Mesenchymal stem cell (in vitro differentiated cells and primary cell): ENCODE measurements at regions not wholly inside any gene's neighbourhood (a gene's known extent, or its start where the extent isn't known, plus 50 kb on each side); places are given as distances from the start of the nearest gene placed in this dataset.
A peak's percentile ranks its signal among the peaks of the same experiment; 100 is the strongest.
"Not testable (repeated sequence)": the region's sequence is repeated elsewhere in the genome, so short reads cannot be mapped to it uniquely, and the experiment has no call there.

Experiments
- DNase-seq: peaks from one replicate; pipeline ENCODE4 v3.0.0-alpha.2; 2013
- H2AFZ ChIP-seq: one replicate; pipeline ENCODE4 v1.6.1; 2013; ENCODE audit warnings: low read depth, mild to moderate bottlenecking, control low read depth, inconsistent platforms, low read length, moderate library complexity
- H2AK5ac ChIP-seq: 2 replicates; pipeline ENCODE4 v1.6.1; 2013; ENCODE audit warnings: low read length, moderate library complexity, mild to moderate bottlenecking, inconsistent platforms; ENCODE audit not compliant: severe bottlenecking
- H2BK120ac ChIP-seq: one replicate; pipeline ENCODE4 v1.6.1; 2013; ENCODE audit warnings: low read depth, mild to moderate bottlenecking, inconsistent platforms, low read length, moderate library complexity
- H2BK12ac ChIP-seq, 2 experiments: one replicate each; pipeline ENCODE4 v1.6.1; 2013; ENCODE audit warnings: inconsistent platforms in 2 of 2, low read length in 2 of 2, mild to moderate bottlenecking in 2 of 2, moderate library complexity in 2 of 2, control low read depth in 1 of 2
- H2BK15ac ChIP-seq: one replicate; pipeline ENCODE4 v1.6.1; 2013; ENCODE audit warnings: mild to moderate bottlenecking, low read depth, inconsistent platforms; ENCODE audit not compliant: poor library complexity, severe bottlenecking
- H2BK5ac ChIP-seq: 2 replicates; pipeline ENCODE4 v1.6.1; 2013; ENCODE audit warnings: low read depth, mild to moderate bottlenecking, low read length, control low read depth, inconsistent platforms; ENCODE audit not compliant: poor library complexity, severe bottlenecking
- H3K14ac ChIP-seq, 2 experiments: one replicate each; pipeline ENCODE4 v1.6.1; 2013; ENCODE audit warnings: inconsistent platforms in 2 of 2, low read length in 2 of 2, control low read depth in 1 of 2, mild to moderate bottlenecking in 1 of 2, moderate library complexity in 1 of 2
- H3K18ac ChIP-seq, 2 experiments: one replicate each; pipeline ENCODE4 v1.6.1; 2013; ENCODE audit warnings: inconsistent platforms in 2 of 2, low read length in 2 of 2, control low read depth in 1 of 2, low read depth in 1 of 2, mild to moderate bottlenecking in 1 of 2
- H3K23ac ChIP-seq, 2 experiments: one replicate each; pipeline ENCODE4 v1.6.1; 2013; ENCODE audit warnings: inconsistent platforms in 2 of 2, low read length in 2 of 2, mild to moderate bottlenecking in 2 of 2, moderate library complexity in 2 of 2, control low read depth in 1 of 2
- H3K27ac ChIP-seq: 2 replicates; pipeline ENCODE4 v1.5.1; 2013; ENCODE audit warnings: mild to moderate bottlenecking, moderate library complexity, low read length, control low read depth, inconsistent platforms; ENCODE audit not compliant: poor library complexity, severe bottlenecking
- H3K27me3 ChIP-seq, 2 experiments: 2 replicates each; pipeline versions ENCODE4 v1.6.1 to v1.7.0; 2013; ENCODE audit warnings: low read length in 2 of 2, mild to moderate bottlenecking in 2 of 2, moderate library complexity in 2 of 2, control low read depth in 1 of 2, inconsistent platforms in 1 of 2; ENCODE audit not compliant: control insufficient read depth in 1 of 2, insufficient read depth in 1 of 2
- H3K36me3 ChIP-seq, 2 experiments: 2 replicates each; pipeline versions ENCODE4 v1.6.1 to v1.7.0; 2013; ENCODE audit warnings: low read length in 2 of 2, control low read depth in 1 of 2, inconsistent platforms in 1 of 2, low read depth in 1 of 2, mild to moderate bottlenecking in 1 of 2; ENCODE audit not compliant: insufficient read depth in 2 of 2, control insufficient read depth in 1 of 2
- H3K4ac ChIP-seq, 2 experiments: one replicate each; pipeline ENCODE4 v1.6.1; 2013; ENCODE audit warnings: inconsistent platforms in 2 of 2, low read length in 2 of 2, mild to moderate bottlenecking in 2 of 2, moderate library complexity in 2 of 2, control low read depth in 1 of 2, low read depth in 1 of 2
- H3K4me1 ChIP-seq: 2 replicates; pipeline ENCODE4 v1.6.1; 2013; ENCODE audit warnings: low read depth, low read length, control low read depth; ENCODE audit not compliant: control insufficient read depth, insufficient read depth
- H3K4me2 ChIP-seq: 2 replicates; pipeline ENCODE4 v1.6.1; 2013; ENCODE audit warnings: low read length, mild to moderate bottlenecking, inconsistent platforms; ENCODE audit not compliant: poor library complexity, severe bottlenecking
- H3K4me3 ChIP-seq, 2 experiments: 2 replicates each; pipeline versions ENCODE4 v1.5.1 to v1.7.0; 2013; ENCODE audit warnings: low read length in 2 of 2, mild to moderate bottlenecking in 2 of 2, control low read depth in 1 of 2, low read depth in 1 of 2; ENCODE audit not compliant: insufficient read depth in 1 of 2
- H3K79me1 ChIP-seq: replicated peaks from 2 replicates; pipeline ENCODE4 v1.6.1; 2013; ENCODE audit warnings: mild to moderate bottlenecking, control low read depth, low read length, inconsistent platforms; ENCODE audit not compliant: poor library complexity, severe bottlenecking
- H3K9ac ChIP-seq: 2 replicates; pipeline ENCODE4 v1.7.0; 2013; ENCODE audit warnings: mild to moderate bottlenecking, low read length, moderate library complexity
- H3K9me3 ChIP-seq: 2 replicates; pipeline ENCODE4 v1.7.0; 2013; ENCODE audit warnings: mild to moderate bottlenecking, low read length; ENCODE audit not compliant: control insufficient read depth
- H4K8ac ChIP-seq: one replicate; pipeline ENCODE4 v1.6.1; 2013; ENCODE audit warnings: inconsistent platforms, mild to moderate bottlenecking, low read length, moderate library complexity
- H4K91ac ChIP-seq: one replicate; pipeline ENCODE4 v1.6.1; 2013; ENCODE audit warnings: mild to moderate bottlenecking, low read length, inconsistent platforms
- WGBS: methylation state at CpG from one replicate; pipeline ENCODE4 v1.1.7; 2013; ENCODE audit warnings: mixed read lengths; 5-methylcytosine and 5-hydroxymethylcytosine counted together

DNA sequence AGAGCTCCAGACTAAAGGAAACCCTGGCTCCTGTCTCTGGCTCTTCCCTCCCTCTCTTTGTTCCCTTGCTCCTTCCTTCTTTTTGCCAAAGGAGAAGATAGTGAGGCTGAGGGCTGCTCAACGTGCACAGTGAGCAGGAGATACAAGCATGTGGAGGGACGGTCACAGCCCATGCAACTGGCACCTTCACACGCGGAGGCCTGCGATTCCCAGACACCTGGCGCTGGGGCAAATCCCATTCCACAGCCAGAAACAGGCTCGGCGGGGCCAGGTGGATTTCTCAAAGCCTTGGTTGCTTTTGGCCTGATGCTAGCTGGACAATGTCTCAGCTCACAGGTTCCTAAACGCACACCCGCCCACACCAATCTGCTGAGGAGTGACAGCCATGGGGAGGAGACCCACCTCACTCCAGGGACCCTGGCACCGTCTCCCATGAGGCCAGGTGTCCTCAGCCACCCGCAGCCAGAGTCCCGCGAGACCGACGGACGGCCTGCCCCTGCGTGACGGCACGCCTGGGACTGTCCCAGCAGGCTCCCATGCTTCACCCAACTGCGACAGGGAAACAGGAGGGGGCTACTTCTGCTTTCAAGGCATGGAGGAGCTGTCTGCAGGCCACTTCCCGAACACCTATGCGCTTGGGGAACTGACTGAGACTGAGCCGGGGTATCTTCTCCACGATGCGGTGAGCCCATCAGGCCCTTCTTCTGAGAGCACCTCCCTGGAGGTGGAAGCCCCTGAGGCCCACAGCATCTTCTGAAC is 56.2 kb upstream of the SPN start:
- Histone ChIP-seq H3K23ac (peak overlapping the region in 1 of 2 experiments; percentile 94), H3K36me3 (peaks cover 0 to 11% of the 10 kb centered on the region in 2 experiments), H3K4ac (peak overlapping the region in 1 of 2 experiments; percentile 24), H4K8ac (peak overlapping the region; percentile 75), H3K18ac (peak overlapping the region in 1 of 2 experiments; percentile 12), H3K4me1 (peaks cover 27% of the 10 kb centered on the region)
- not testable (repeated sequence) for H2AFZ ChIP-seq, H3K4me2 ChIP-seq, H3K14ac ChIP-seq, H4K91ac ChIP-seq, H2BK15ac ChIP-seq, H3K79me1 ChIP-seq, H2BK120ac ChIP-seq, DNase-seq, H3K4me3 ChIP-seq, H3K27me3 ChIP-seq, H3K9me3 ChIP-seq, H2AK5ac ChIP-seq, H3K27ac ChIP-seq, H3K9ac ChIP-seq, H2BK5ac ChIP-seq, H2BK12ac ChIP-seq
- 95% methylated on average over 23 of the region's 26 CpGs for WGBS

DNA sequence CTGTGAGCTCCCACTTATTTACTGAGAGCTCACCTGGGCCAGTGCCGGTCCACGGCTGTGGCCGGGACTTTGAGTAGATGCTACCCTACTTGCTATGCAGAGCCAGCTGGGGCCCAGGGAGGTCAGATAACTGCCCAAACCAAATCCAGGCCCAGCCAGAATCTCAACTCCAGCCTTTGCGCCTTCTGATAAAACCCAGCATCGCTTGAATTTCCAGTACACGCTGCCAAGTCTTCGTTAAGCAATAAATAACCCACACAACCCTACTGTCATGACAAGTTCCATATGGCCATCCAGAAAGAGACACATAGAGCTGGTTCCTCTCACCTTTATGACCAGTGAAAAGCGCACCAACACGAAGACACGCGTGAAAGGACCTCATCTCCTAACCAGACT is 55.6 kb upstream of the SPN start:
- not testable (repeated sequence) for H3K14ac ChIP-seq, DNase-seq

DNA sequence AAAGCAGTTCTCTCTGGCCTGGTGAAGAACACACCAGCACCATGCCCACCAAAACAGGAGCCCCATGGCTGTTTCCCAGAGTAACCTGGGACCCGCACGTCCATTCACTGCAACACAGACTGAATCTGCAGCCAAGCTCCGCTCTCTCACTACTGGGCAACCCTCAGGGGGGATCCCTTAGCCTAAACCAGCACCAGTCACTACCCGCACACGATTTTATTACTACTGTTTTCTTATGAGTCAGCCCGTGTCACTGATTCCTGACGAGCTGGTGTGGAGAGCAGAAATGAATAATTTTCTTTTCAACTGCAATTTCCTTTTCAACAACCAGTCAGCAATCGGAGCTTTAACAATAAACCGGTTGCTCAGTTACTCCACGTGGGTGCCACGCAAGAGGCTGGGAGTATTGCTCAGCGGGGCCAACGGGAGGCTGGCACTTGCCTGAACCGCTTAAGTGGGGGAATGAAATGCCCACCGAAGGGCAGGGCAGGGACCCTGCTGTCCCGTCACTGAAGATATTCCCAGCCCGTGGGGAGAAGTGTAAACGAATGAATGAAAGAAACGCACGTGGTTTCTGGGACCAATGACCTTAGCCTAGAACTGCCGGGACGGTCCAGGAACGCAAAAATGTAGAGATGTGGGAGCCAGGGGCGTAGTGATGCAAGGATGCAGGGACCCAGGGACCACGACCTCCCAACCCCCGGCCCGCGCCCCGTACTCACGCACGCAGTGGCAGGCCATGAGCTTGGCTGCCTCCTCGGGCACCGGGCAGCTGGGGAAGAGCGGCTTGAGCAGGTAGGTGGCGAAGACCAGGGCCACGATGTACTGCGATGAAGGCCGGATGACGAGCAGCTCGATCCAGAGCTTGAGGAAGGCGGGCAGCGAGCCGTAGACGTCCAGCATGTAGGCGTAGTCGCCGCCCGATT is 50.4 kb upstream of the SPN start:
- peak overlapping the region in 1 of 2 experiments; percentile 95 for H3K18ac ChIP-seq
- H4K91ac ChIP-seq: peak overlapping the region; percentile 3
- H2AFZ ChIP-seq: peak overlapping the region; percentile 10
- H3K4ac ChIP-seq: peak overlapping the region in 1 of 2 experiments; percentile 71
- H4K8ac ChIP-seq, H2BK15ac ChIP-seq, H3K79me1 ChIP-seq, H3K27me3 ChIP-seq, H2BK120ac ChIP-seq, H2BK5ac ChIP-seq, H3K9me3 ChIP-seq, H2AK5ac ChIP-seq, H3K4me1 ChIP-seq, H3K36me3 ChIP-seq: not testable (repeated sequence)
- peak overlapping the region; percentile 92 for H3K9ac ChIP-seq
- H3K27ac ChIP-seq: peak overlapping the region; percentile 36
- H3K4me3 ChIP-seq: peak overlapping the region; percentile 79 to 81
- WGBS: under 1% methylated on average over 35 of the region's 48 CpGs
- H3K23ac ChIP-seq: peak overlapping the region in 1 of 2 experiments; percentile 93
- H3K4me2 ChIP-seq: peak overlapping the region; percentile 78
- H2BK12ac ChIP-seq: peak overlapping the region in 1 of 2 experiments; percentile 75
- DNase-seq: peak; percentile 34
- H3K14ac ChIP-seq: peak overlapping the region in 1 of 2 experiments; percentile 94

More for the DNA sequence above, 55.6 kb upstream of the SPN start:
- H2BK12ac ChIP-seq, H2AK5ac ChIP-seq, H3K9me3 ChIP-seq, H4K91ac ChIP-seq, H3K4ac ChIP-seq, H2BK15ac ChIP-seq, H3K79me1 ChIP-seq, H3K27me3 ChIP-seq, H2AFZ ChIP-seq, H3K18ac ChIP-seq, H2BK120ac ChIP-seq, H3K4me2 ChIP-seq, H3K23ac ChIP-seq, H3K4me3 ChIP-seq, H2BK5ac ChIP-seq, H4K8ac ChIP-seq, H3K9ac ChIP-seq, H3K27ac ChIP-seq: not testable (repeated sequence)
- WGBS: 96% methylated on average over 11 of the region's 11 CpGs
- Histone ChIP-seq H3K36me3 (peaks cover 0 to 11% of the 10 kb centered on the region in 2 experiments), H3K4me1 (peaks cover 23% of the 10 kb centered on the region)
